ENCODE measurements at regions not wholly inside any gene's neighbourhood (a gene's known extent, or its start where the extent isn't known, plus 50 kb on each side); places are given as distances from the start of the nearest gene placed in this dataset.
A peak's percentile ranks its signal among the peaks of the same experiment; 100 is the strongest.
"Not testable (repeated sequence)": the region's sequence is repeated elsewhere in the genome, so short reads cannot be mapped to it uniquely, and the experiment has no call there.

DNA sequence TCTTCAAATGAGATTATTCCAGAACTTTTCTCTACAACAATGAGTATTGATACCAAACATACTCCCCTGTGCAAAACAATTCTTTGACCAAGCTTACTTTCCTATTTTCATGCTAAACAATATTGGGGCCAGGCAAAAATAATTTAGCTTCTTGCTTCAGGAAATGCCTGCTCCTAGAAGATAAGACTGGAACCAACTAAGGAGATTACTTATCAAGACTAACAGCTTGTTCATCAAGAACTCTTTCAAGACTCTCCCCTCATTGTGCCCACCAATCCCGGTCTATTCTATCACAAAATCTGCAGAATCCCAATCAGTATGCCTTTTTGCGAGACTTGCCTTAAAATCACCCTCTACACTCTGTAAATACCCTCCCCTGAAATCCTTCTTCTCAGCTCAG, 536.6 kb downstream of the RWDD3 start:
- no peak for DNase-seq (ENCODE audit: low read depth)
- TF ChIP-seq, protein P1, sequence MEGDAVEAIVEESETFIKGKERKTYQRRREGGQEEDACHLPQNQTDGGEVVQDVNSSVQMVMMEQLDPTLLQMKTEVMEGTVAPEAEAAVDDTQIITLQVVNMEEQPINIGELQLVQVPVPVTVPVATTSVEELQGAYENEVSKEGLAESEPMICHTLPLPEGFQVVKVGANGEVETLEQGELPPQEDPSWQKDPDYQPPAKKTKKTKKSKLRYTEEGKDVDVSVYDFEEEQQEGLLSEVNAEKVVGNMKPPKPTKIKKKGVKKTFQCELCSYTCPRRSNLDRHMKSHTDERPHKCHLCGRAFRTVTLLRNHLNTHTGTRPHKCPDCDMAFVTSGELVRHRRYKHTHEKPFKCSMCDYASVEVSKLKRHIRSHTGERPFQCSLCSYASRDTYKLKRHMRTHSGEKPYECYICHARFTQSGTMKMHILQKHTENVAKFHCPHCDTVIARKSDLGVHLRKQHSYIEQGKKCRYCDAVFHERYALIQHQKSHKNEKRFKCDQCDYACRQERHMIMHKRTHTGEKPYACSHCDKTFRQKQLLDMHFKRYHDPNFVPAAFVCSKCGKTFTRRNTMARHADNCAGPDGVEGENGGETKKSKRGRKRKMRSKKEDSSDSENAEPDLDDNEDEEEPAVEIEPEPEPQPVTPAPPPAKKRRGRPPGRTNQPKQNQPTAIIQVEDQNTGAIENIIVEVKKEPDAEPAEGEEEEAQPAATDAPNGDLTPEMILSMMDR (conservative IDR thresholded peaks at IDR 0.05; ENCODE audit: control insufficient read depth, insufficient read depth, low read depth, low read length), result no peak
- H3K4me3 ChIP-seq (ENCODE audit: control insufficient read depth, low read depth, low read length), result no peak overlapping the region

DNA sequence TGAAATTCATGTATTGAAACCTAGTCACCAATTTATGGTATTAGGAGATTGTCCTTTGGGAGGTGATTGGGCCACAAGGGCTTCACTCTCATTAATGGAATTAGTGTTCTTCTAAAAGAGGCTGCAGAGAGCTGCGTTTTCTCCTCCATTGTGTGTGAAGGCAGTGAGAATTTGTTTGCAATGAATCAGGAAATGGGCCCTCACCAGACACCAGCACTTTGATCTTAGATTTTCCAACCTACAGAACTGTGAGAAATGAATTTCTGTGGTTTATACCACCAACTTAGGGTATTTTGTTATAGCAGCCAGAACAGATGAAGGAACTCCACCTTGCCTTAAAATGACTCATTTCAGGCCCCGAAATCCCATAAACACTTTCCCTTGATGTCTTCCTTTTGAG, 544.2 kb downstream of the RWDD3 start:
- no peak for DNase-seq (ENCODE audit: low read depth)
- TF ChIP-seq, protein P1 (conservative IDR thresholded peaks at IDR 0.05; ENCODE audit: control insufficient read depth, insufficient read depth, low read depth, low read length), result no peak
- no peak overlapping the region for H3K4me3 ChIP-seq (ENCODE audit: control insufficient read depth, low read depth, low read length)

DNA sequence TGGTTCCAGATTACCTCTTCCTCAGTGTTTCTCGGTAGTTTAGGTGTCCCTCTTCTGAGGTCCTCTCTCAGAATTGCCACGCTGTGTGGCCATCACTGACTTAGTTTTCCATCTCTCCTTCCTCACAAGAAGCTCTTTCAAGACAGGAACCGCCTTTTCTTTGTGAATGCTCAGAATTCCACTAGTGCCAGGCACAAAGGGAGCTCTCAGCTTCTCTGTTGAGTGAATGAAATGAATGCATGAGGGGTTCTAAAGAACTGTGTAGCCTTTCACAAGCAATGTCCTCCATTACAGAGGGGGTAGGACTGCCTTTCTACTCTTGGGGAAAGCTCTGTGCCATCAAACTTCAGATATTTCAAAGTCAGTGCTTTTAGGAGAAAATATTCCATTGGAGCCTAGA, 546.8 kb downstream of the RWDD3 start:
- no peak for DNase-seq (ENCODE audit: low read depth)
- H3K4me3 ChIP-seq (ENCODE audit: control insufficient read depth, low read depth, low read length), result no peak overlapping the region
- TF ChIP-seq, protein P1 (conservative IDR thresholded peaks at IDR 0.05; ENCODE audit: control insufficient read depth, insufficient read depth, low read depth, low read length), result no peak

DNA sequence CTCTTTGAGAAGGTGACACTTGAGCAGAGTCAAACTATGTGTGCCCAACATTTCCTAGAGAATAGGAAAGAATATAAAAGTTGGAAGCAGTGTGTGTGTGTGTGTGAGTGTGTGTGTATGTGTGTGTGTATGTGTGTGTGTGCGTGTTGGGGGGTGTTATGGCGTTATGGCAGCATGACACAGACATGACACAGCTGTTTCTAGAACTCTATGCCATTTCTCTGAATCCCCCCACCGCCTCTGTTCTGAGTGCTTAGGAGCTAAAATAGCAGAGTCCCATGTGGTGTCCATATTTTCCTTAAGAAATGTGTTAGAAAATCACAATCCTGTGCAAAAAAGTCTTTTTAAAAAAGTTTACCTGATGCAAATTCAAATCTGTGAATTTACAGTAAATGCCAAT, 556.1 kb downstream of the RWDD3 start:
- TF ChIP-seq, protein P1 (conservative IDR thresholded peaks at IDR 0.05; ENCODE audit: control insufficient read depth, insufficient read depth, low read depth, low read length), result no peak
- no peak overlapping the region for H3K4me3 ChIP-seq (ENCODE audit: control insufficient read depth, low read depth, low read length)
- DNase-seq (ENCODE audit: low read depth), result no peak

DNA sequence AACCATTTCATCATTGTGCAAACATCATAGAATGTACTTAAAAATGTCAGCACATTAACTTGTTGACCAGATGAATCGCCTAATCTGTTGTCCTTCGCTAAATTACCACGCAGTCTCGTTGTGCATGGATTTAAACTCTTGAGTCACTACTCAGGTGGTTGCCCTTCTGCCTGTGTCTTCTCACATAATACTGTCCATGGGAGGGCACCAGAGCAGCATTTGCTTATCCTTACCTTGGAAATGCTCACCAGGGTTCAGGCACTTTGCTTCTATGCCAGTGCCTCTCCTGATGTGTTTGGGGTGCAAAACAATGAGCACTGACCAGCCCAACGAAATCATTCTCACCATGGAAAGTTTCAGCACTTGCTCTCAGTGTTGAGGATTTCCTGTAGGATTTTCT, 559.9 kb downstream of the RWDD3 start:
- no peak overlapping the region for H3K4me3 ChIP-seq (ENCODE audit: control insufficient read depth, low read depth, low read length)
- peak; percentile 3 for DNase-seq (ENCODE audit: low read depth)
- TF ChIP-seq, protein P1 (conservative IDR thresholded peaks at IDR 0.05; ENCODE audit: control insufficient read depth, insufficient read depth, low read depth, low read length), result peak; percentile 10

DNA sequence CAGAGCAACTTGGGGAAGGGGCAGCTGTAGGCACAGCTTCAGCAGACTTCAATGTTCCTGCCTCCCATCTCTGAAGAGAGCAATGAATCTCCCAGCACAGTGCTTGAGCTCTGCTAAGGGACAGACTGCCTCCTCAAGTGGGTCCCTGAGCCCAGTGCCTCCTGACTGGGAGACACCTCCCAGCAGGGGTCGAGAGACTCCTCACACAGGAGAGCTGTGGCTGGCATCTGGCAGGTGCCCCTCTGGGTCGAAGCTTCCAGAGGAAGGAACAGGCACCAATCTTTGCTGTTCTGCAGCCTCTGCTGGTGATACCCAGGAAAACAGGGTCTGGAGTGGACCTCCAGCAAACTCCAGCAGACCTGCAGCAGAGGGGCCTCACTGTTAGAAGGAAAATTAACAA, 563.8 kb downstream of the RWDD3 start:
- DNase-seq (ENCODE audit: low read depth); H3K4me3 ChIP-seq (ENCODE audit: control insufficient read depth, low read depth, low read length): not testable (repeated sequence)

DNA sequence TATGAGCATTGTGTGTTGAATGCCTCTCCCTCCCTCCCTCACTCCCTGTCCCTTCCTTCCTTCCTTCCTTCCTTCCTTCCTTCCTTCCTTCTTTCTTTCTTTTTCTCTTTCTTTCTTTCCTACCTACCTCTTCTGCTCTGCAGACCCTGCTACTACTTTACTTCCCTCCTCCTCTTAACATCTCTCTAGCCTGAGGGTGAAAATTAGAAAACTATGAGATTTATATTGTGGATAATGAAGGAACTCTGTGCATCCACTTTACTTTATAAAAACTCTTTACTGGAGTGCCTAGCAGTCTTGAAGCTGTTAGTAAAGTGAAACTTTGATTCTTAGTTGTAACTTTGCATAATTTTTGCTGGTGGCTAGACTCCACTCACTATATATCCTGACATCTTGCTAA, 572.2 kb downstream of the RWDD3 start:
- TF ChIP-seq, protein P1 (conservative IDR thresholded peaks at IDR 0.05; ENCODE audit: control insufficient read depth, insufficient read depth, low read depth, low read length), result no peak
- no peak overlapping the region for H3K4me3 ChIP-seq (ENCODE audit: control insufficient read depth, low read depth, low read length)
- no peak for DNase-seq (ENCODE audit: low read depth)

Measured in fibroblast of mammary gland (primary cell).